ENCODE measurements at regions not wholly inside any gene's neighbourhood (a gene's known extent, or its start where the extent isn't known, plus 50 kb on each side); places are given as distances from the start of the nearest gene placed in this dataset.

GRCh38 chr10:44242826-44243225, 142.1 kb downstream of the CXCL12 start:
- Histone ChIP-seq H3K27me3 (ENCODE audit: insufficient read depth, low read length) (peaks cover 18% of the 10 kb centered on the region), H3K27ac (ENCODE audit: low read depth, low read length) (no peak overlapping the region), H3K4me3 (ENCODE audit: low read depth, low read length) (no peak overlapping the region), H3K36me3 (ENCODE audit: insufficient read depth, low read length) (no peaks in the 10 kb centered on the region), H3K79me2 (ENCODE audit: control insufficient read depth, insufficient read depth, low read length, unreplicated experiment) (no peaks in the 10 kb centered on the region), H2AFZ (ENCODE audit: low read length, unreplicated experiment) (no peak overlapping the region), H3K4me1 (ENCODE audit: control insufficient read depth, insufficient read depth, low read length, unreplicated experiment) (no peaks in the 10 kb centered on the region)

- H3K4me1 ChIP-seq (ENCODE audit: control insufficient read depth, insufficient read depth, low read length, unreplicated experiment) = no peaks in the 10 kb centered on the region
- H3K27me3 ChIP-seq (ENCODE audit: insufficient read depth, low read length) = peaks cover 18% of the 10 kb centered on the region
- no peaks in the 10 kb centered on the region for H3K36me3 ChIP-seq (ENCODE audit: insufficient read depth, low read length)
- H3K27ac ChIP-seq (ENCODE audit: low read depth, low read length) = no peak overlapping the region
- H3K79me2 ChIP-seq (ENCODE audit: control insufficient read depth, insufficient read depth, low read length, unreplicated experiment) = no peaks in the 10 kb centered on the region
- H2AFZ ChIP-seq (ENCODE audit: low read length, unreplicated experiment) = no peak overlapping the region
- no peak overlapping the region for H3K4me3 ChIP-seq (ENCODE audit: low read depth, low read length)
Measured at GRCh38 chr10:44242091-44242490, 142.8 kb downstream of the CXCL12 start.

- H3K27ac ChIP-seq (ENCODE audit: low read depth, low read length) = no peak overlapping the region
- H3K4me3 ChIP-seq (ENCODE audit: low read depth, low read length) = no peak overlapping the region
- no peaks in the 10 kb centered on the region for H3K36me3 ChIP-seq (ENCODE audit: insufficient read depth, low read length)
- H3K27me3 ChIP-seq (ENCODE audit: insufficient read depth, low read length) = peaks cover 18% of the 10 kb centered on the region
- H3K79me2 ChIP-seq (ENCODE audit: control insufficient read depth, insufficient read depth, low read length, unreplicated experiment) = no peaks in the 10 kb centered on the region
- H2AFZ ChIP-seq (ENCODE audit: low read length, unreplicated experiment) = no peak overlapping the region
- H3K4me1 ChIP-seq (ENCODE audit: control insufficient read depth, insufficient read depth, low read length, unreplicated experiment) = no peaks in the 10 kb centered on the region
Measured at GRCh38 chr10:44240584-44241205, 144.2 kb downstream of the CXCL12 start.

GRCh38 chr10:44238212-44238611, 146.7 kb downstream of the CXCL12 start:
- Histone ChIP-seq H3K27me3 (ENCODE audit: insufficient read depth, low read length) (peaks cover 16% of the 10 kb centered on the region; the same call in 1 of the 2 replicates), H3K79me2 (ENCODE audit: control insufficient read depth, insufficient read depth, low read length, unreplicated experiment) (no peaks in the 10 kb centered on the region), H3K4me1 (ENCODE audit: control insufficient read depth, insufficient read depth, low read length, unreplicated experiment) (no peaks in the 10 kb centered on the region), H3K4me3 (ENCODE audit: low read depth, low read length) (no peak overlapping the region), H3K36me3 (ENCODE audit: insufficient read depth, low read length) (no peaks in the 10 kb centered on the region), H3K27ac (ENCODE audit: low read depth, low read length) (no peak overlapping the region), H2AFZ (ENCODE audit: low read length, unreplicated experiment) (no peak overlapping the region)

GRCh38 chr10:44237364-44238049, 147.4 kb downstream of the CXCL12 start:
- H3K4me1 ChIP-seq (ENCODE audit: control insufficient read depth, insufficient read depth, low read length, unreplicated experiment) = no peaks in the 10 kb centered on the region
- H3K27me3 ChIP-seq (ENCODE audit: insufficient read depth, low read length) = peaks cover 16% of the 10 kb centered on the region; the same call in 1 of the 2 replicates
- no peak overlapping the region for H2AFZ ChIP-seq (ENCODE audit: low read length, unreplicated experiment)
- H3K4me3 ChIP-seq (ENCODE audit: low read depth, low read length) = no peak overlapping the region
- no peak overlapping the region for H3K27ac ChIP-seq (ENCODE audit: low read depth, low read length)
- no peaks in the 10 kb centered on the region for H3K36me3 ChIP-seq (ENCODE audit: insufficient read depth, low read length)
- H3K79me2 ChIP-seq (ENCODE audit: control insufficient read depth, insufficient read depth, low read length, unreplicated experiment) = no peaks in the 10 kb centered on the region

GRCh38 chr10:44235363-44235762, 149.5 kb downstream of the CXCL12 start:
- Histone ChIP-seq H3K79me2 (ENCODE audit: control insufficient read depth, insufficient read depth, low read length, unreplicated experiment) (no peaks in the 10 kb centered on the region), H3K4me3 (ENCODE audit: low read depth, low read length) (no peak overlapping the region)

GRCh38 chr10:44234483-44234875, 150.4 kb downstream of the CXCL12 start:
- Histone ChIP-seq H2AFZ (ENCODE audit: low read length, unreplicated experiment) (no peak overlapping the region), H3K4me3 (ENCODE audit: low read depth, low read length) (no peak overlapping the region), H3K27me3 (ENCODE audit: insufficient read depth, low read length) (peaks cover 12% of the 10 kb centered on the region; the same call in 1 of the 2 replicates), H3K27ac (ENCODE audit: low read depth, low read length) (no peak overlapping the region), H3K36me3 (ENCODE audit: insufficient read depth, low read length) (no peaks in the 10 kb centered on the region), H3K4me1 (ENCODE audit: control insufficient read depth, insufficient read depth, low read length, unreplicated experiment) (no peaks in the 10 kb centered on the region), H3K79me2 (ENCODE audit: control insufficient read depth, insufficient read depth, low read length, unreplicated experiment) (no peaks in the 10 kb centered on the region)

More at GRCh38 chr10:44235363-44235762, 149.5 kb downstream of the CXCL12 start:
- H3K27ac ChIP-seq (ENCODE audit: low read depth, low read length) = no peak overlapping the region
- peaks cover 12% of the 10 kb centered on the region; the same call in 1 of the 2 replicates for H3K27me3 ChIP-seq (ENCODE audit: insufficient read depth, low read length)
- no peaks in the 10 kb centered on the region for H3K36me3 ChIP-seq (ENCODE audit: insufficient read depth, low read length)
- no peak overlapping the region for H2AFZ ChIP-seq (ENCODE audit: low read length, unreplicated experiment)
- H3K4me1 ChIP-seq (ENCODE audit: control insufficient read depth, insufficient read depth, low read length, unreplicated experiment) = no peaks in the 10 kb centered on the region

GRCh38 chr10:44233561-44234482, 151.1 kb downstream of the CXCL12 start:
- H2AFZ ChIP-seq (ENCODE audit: low read length, unreplicated experiment) = no peak overlapping the region

GRCh38 chr10:44217274-44217820, 167.6 kb downstream of the CXCL12 start:
- no peak overlapping the region for H3K4me3 ChIP-seq (ENCODE audit: low read depth, low read length)
- no peaks in the 10 kb centered on the region for H3K4me1 ChIP-seq (ENCODE audit: control insufficient read depth, insufficient read depth, low read length, unreplicated experiment)

More at GRCh38 chr10:44233561-44234482, 151.1 kb downstream of the CXCL12 start:
- H3K27ac ChIP-seq (ENCODE audit: low read depth, low read length) = no peak overlapping the region
- H3K36me3 ChIP-seq (ENCODE audit: insufficient read depth, low read length) = no peaks in the 10 kb centered on the region
- H3K79me2 ChIP-seq (ENCODE audit: control insufficient read depth, insufficient read depth, low read length, unreplicated experiment) = no peaks in the 10 kb centered on the region
- peaks cover 12% of the 10 kb centered on the region; the same call in 1 of the 2 replicates for H3K27me3 ChIP-seq (ENCODE audit: insufficient read depth, low read length)
- no peaks in the 10 kb centered on the region for H3K4me1 ChIP-seq (ENCODE audit: control insufficient read depth, insufficient read depth, low read length, unreplicated experiment)
- H3K4me3 ChIP-seq (ENCODE audit: low read depth, low read length) = no peak overlapping the region

GRCh38 chr10:44216073-44216472, 168.8 kb downstream of the CXCL12 start:
- H3K27ac ChIP-seq (ENCODE audit: low read depth, low read length) = no peak overlapping the region
- no peaks in the 10 kb centered on the region for H3K36me3 ChIP-seq (ENCODE audit: insufficient read depth, low read length)
- H3K79me2 ChIP-seq (ENCODE audit: control insufficient read depth, insufficient read depth, low read length, unreplicated experiment) = no peaks in the 10 kb centered on the region
- peaks cover 46% of the 10 kb centered on the region for H3K27me3 ChIP-seq (ENCODE audit: insufficient read depth, low read length)
- no peak overlapping the region for H3K4me3 ChIP-seq (ENCODE audit: low read depth, low read length)
- H2AFZ ChIP-seq (ENCODE audit: low read length, unreplicated experiment) = no peak overlapping the region
- no peaks in the 10 kb centered on the region for H3K4me1 ChIP-seq (ENCODE audit: control insufficient read depth, insufficient read depth, low read length, unreplicated experiment)

More at GRCh38 chr10:44217274-44217820, 167.6 kb downstream of the CXCL12 start:
- Histone ChIP-seq H3K79me2 (ENCODE audit: control insufficient read depth, insufficient read depth, low read length, unreplicated experiment) (no peaks in the 10 kb centered on the region), H3K27me3 (ENCODE audit: insufficient read depth, low read length) (peaks cover 49% of the 10 kb centered on the region), H2AFZ (ENCODE audit: low read length, unreplicated experiment) (no peak overlapping the region), H3K27ac (ENCODE audit: low read depth, low read length) (no peak overlapping the region), H3K36me3 (ENCODE audit: insufficient read depth, low read length) (no peaks in the 10 kb centered on the region)

Data from ACC112 (cell line).